ENCODE measurements at regions not wholly inside any gene's neighbourhood (a gene's known extent, or its start where the extent isn't known, plus 50 kb on each side); places are given as distances from the start of the nearest gene placed in this dataset.
"Not testable (repeated sequence)": the region's sequence is repeated elsewhere in the genome, so short reads cannot be mapped to it uniquely, and the experiment has no call there.

GRCh38 chr5:174527916-174528540 lies 196.4 kb upstream of the MSX2 start:
- Mint-ChIP-seq H3K36me3 (no peaks in the 10 kb centered on the region), H3K27me3 (peaks cover 1% of the 10 kb centered on the region), H3K27ac (no peak overlapping the region), H3K9me3 (peaks cover 0 to 7% (median 2%) of the 10 kb centered on the region in 3 donors), H3K4me1 (no peaks in the 10 kb centered on the region), H3K4me3 (no peak overlapping the region)

GRCh38 chr5:174528821-174529544 lies 195.4 kb upstream of the MSX2 start:
- Mint-ChIP-seq H3K27ac (no peak overlapping the region), H3K27me3 (peaks cover 1% of the 10 kb centered on the region), H3K36me3 (no peaks in the 10 kb centered on the region), H3K9me3 (peaks cover 0 to 7% (median 2%) of the 10 kb centered on the region in 3 donors), H3K4me1 (no peaks in the 10 kb centered on the region), H3K4me3 (no peak overlapping the region)

- Mint-ChIP-seq H3K36me3 (no peaks in the 10 kb centered on the region), H3K4me3 (no peak overlapping the region), H3K27me3 (peaks cover 1% of the 10 kb centered on the region), H3K9me3 (peaks cover 0 to 6% (median 0%) of the 10 kb centered on the region in 3 donors), H3K27ac (no peak overlapping the region), H3K4me1 (no peaks in the 10 kb centered on the region)
Measured at GRCh38 chr5:174529925-174530681, 194.3 kb upstream of the MSX2 start.

GRCh38 chr5:174531782-174532191 lies 192.6 kb upstream of the MSX2 start:
- peak overlapping the region in 1 of 4 donors; percentile 61 for H3K4me3 Mint-ChIP-seq
- no peaks in the 10 kb centered on the region for H3K4me1 Mint-ChIP-seq

GRCh38 chr5:174532455-174533453 lies 191.6 kb upstream of the MSX2 start:
- no peaks in the 10 kb centered on the region for H3K9me3 Mint-ChIP-seq
- H3K27me3 Mint-ChIP-seq = peaks cover 1% of the 10 kb centered on the region
- no peak overlapping the region for H3K27ac Mint-ChIP-seq
- H3K4me3 Mint-ChIP-seq = no peak overlapping the region
- no peaks in the 10 kb centered on the region for H3K4me1 Mint-ChIP-seq
- no peaks in the 10 kb centered on the region for H3K36me3 Mint-ChIP-seq

More at GRCh38 chr5:174531782-174532191, 192.6 kb upstream of the MSX2 start:
- peaks cover 1% of the 10 kb centered on the region for H3K27me3 Mint-ChIP-seq
- H3K36me3 Mint-ChIP-seq = no peaks in the 10 kb centered on the region
- no peak overlapping the region for H3K27ac Mint-ChIP-seq
- H3K9me3 Mint-ChIP-seq = no peaks in the 10 kb centered on the region

GRCh38 chr5:174533751-174534241 lies 190.6 kb upstream of the MSX2 start:
- H3K4me1 Mint-ChIP-seq = no peaks in the 10 kb centered on the region
- H3K9me3 Mint-ChIP-seq = peaks cover 0 to 2% (median 2%) of the 10 kb centered on the region in 3 donors
- no peak overlapping the region for H3K27ac Mint-ChIP-seq
- H3K27me3 Mint-ChIP-seq = peaks cover 1% of the 10 kb centered on the region
- no peaks in the 10 kb centered on the region for H3K36me3 Mint-ChIP-seq
- H3K4me3 Mint-ChIP-seq = no peak overlapping the region

- H3K27ac Mint-ChIP-seq = no peak overlapping the region
- peaks cover 1% of the 10 kb centered on the region for H3K27me3 Mint-ChIP-seq
- peaks cover 3 to 5% (median 3%) of the 10 kb centered on the region in 3 donors for H3K9me3 Mint-ChIP-seq
- H3K4me1 Mint-ChIP-seq = no peaks in the 10 kb centered on the region
- H3K4me3 Mint-ChIP-seq = no peak overlapping the region
- H3K36me3 Mint-ChIP-seq = no peaks in the 10 kb centered on the region
Measured at GRCh38 chr5:174535669-174536068, 188.7 kb upstream of the MSX2 start.

GRCh38 chr5:174539823-174540222 lies 184.6 kb upstream of the MSX2 start:
- not testable (repeated sequence) for H3K4me1 Mint-ChIP-seq, H3K9me3 Mint-ChIP-seq, H3K27me3 Mint-ChIP-seq, H3K36me3 Mint-ChIP-seq, H3K4me3 Mint-ChIP-seq, H3K27ac Mint-ChIP-seq

GRCh38 chr5:174542037-174542436 lies 182.3 kb upstream of the MSX2 start:
- no peaks in the 10 kb centered on the region for H3K27me3 Mint-ChIP-seq
- no peak overlapping the region for H3K4me3 Mint-ChIP-seq
- H3K27ac Mint-ChIP-seq = no peak overlapping the region
- no peaks in the 10 kb centered on the region for H3K4me1 Mint-ChIP-seq
- H3K9me3 Mint-ChIP-seq = peaks cover 3 to 5% (median 5%) of the 10 kb centered on the region in 3 donors
- no peaks in the 10 kb centered on the region for H3K36me3 Mint-ChIP-seq

- no peak overlapping the region for H3K4me3 Mint-ChIP-seq
- no peaks in the 10 kb centered on the region for H3K27me3 Mint-ChIP-seq
- H3K36me3 Mint-ChIP-seq = no peaks in the 10 kb centered on the region
- no peaks in the 10 kb centered on the region for H3K4me1 Mint-ChIP-seq
- peaks cover 3 to 5% (median 5%) of the 10 kb centered on the region in 3 donors for H3K9me3 Mint-ChIP-seq
- no peak overlapping the region for H3K27ac Mint-ChIP-seq
Measured at GRCh38 chr5:174542471-174542870, 181.9 kb upstream of the MSX2 start.

- Mint-ChIP-seq H3K4me1 (no peaks in the 10 kb centered on the region), H3K9me3 (peaks cover 0 to 2% (median 0%) of the 10 kb centered on the region in 3 donors), H3K27ac (no peak overlapping the region), H3K4me3 (no peak overlapping the region), H3K36me3 (no peaks in the 10 kb centered on the region), H3K27me3 (peaks cover 1% of the 10 kb centered on the region)
Measured at GRCh38 chr5:174545926-174546325, 178.5 kb upstream of the MSX2 start.

GRCh38 chr5:174547814-174548213 lies 176.6 kb upstream of the MSX2 start:
- peaks cover 1% of the 10 kb centered on the region for H3K27me3 Mint-ChIP-seq
- H3K27ac Mint-ChIP-seq = no peak overlapping the region
- H3K9me3 Mint-ChIP-seq = peaks cover 0 to 2% (median 0%) of the 10 kb centered on the region in 3 donors
- no peak overlapping the region for H3K4me3 Mint-ChIP-seq
- H3K36me3 Mint-ChIP-seq = no peaks in the 10 kb centered on the region
- H3K4me1 Mint-ChIP-seq = no peaks in the 10 kb centered on the region

- Mint-ChIP-seq H3K27ac (no peak overlapping the region), H3K4me1 (no peaks in the 10 kb centered on the region), H3K4me3 (no peak overlapping the region), H3K36me3 (no peaks in the 10 kb centered on the region), H3K9me3 (no peaks in the 10 kb centered on the region), H3K27me3 (peaks cover 1% of the 10 kb centered on the region)
Measured at GRCh38 chr5:174549254-174549653, 175.1 kb upstream of the MSX2 start.

- Mint-ChIP-seq H3K4me1 (no peaks in the 10 kb centered on the region), H3K36me3 (no peaks in the 10 kb centered on the region), H3K4me3 (no peak overlapping the region), H3K27ac (no peak overlapping the region), H3K27me3 (peaks cover 1% of the 10 kb centered on the region), H3K9me3 (no peaks in the 10 kb centered on the region)
Measured at GRCh38 chr5:174550026-174550425, 174.4 kb upstream of the MSX2 start.

All from IgD-negative memory B cell (primary cell).